GM12864 (cell line): ENCODE measurements at regions not wholly inside any gene's neighbourhood (a gene's known extent, or its start where the extent isn't known, plus 50 kb on each side); places are given as distances from the start of the nearest gene placed in this dataset.

ENCODE experiments used
- DNase-seq: peaks from one replicate; pipeline ENCODE4 v3.0.0-alpha.2; 2011; ENCODE audit warnings: low read depth
- H3K4me3 ChIP-seq: 2 replicates; pipeline ENCODE4 v1.5.1; 2011; ENCODE audit warnings: mild to moderate bottlenecking, low read depth, low read length, control low read depth
- TF ChIP-seq, protein P1 (sequence below): IDR thresholded peaks from 2 replicates; pipeline ENCODE4 v1.5.1; 2011; ENCODE audit warnings: low read depth, mild to moderate bottlenecking, moderate library complexity, low read length, control low read depth, inconsistent platforms; ENCODE audit errors: missing control alignments

DNA sequence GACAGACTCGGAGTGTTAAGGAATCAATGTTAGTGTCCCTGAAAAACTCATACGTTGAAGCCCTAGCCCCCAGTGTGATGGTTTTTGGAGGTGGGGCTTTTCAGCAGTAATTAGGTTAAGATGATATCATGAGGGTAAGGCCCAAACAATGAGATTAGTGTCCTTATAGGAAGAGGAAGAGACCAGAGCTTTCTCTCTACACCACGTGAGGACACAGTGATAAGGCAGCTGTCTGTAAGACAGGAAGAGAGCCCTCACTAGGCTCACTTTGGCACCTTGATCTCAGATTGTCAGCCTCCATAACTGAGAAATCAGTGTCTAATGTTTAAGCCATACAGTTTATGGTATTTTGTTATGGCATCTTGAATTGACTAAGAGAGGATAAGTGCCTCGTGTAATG lies 403.2 kb downstream of the NPIPA7 start:
- no peak for DNase-seq
- TF ChIP-seq, protein P1, sequence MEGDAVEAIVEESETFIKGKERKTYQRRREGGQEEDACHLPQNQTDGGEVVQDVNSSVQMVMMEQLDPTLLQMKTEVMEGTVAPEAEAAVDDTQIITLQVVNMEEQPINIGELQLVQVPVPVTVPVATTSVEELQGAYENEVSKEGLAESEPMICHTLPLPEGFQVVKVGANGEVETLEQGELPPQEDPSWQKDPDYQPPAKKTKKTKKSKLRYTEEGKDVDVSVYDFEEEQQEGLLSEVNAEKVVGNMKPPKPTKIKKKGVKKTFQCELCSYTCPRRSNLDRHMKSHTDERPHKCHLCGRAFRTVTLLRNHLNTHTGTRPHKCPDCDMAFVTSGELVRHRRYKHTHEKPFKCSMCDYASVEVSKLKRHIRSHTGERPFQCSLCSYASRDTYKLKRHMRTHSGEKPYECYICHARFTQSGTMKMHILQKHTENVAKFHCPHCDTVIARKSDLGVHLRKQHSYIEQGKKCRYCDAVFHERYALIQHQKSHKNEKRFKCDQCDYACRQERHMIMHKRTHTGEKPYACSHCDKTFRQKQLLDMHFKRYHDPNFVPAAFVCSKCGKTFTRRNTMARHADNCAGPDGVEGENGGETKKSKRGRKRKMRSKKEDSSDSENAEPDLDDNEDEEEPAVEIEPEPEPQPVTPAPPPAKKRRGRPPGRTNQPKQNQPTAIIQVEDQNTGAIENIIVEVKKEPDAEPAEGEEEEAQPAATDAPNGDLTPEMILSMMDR = no peak
- no peak overlapping the region for H3K4me3 ChIP-seq

DNA sequence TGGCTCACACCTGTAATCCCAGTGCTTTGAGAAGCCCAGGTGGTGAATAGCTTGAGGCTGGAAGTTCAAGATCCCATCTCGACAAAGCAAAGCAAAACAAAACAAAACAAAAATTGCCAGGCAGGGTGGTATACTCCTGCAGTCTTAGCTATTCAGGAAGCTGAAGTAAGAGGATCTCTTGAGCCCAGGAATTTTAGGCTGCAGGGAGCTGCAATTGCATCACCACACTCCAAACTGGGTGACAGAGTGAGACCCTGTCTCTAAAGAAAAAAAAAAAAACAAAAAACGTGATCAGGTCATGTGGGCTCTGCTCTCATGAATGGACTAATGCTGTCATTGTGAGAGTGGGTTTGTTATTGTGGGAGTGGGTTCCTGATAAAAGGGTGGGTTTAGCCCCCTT lies 409.1 kb downstream of the NPIPA7 start:
- TF ChIP-seq, protein P1 = no peak
- no peak for DNase-seq
- no peak overlapping the region for H3K4me3 ChIP-seq

- TF ChIP-seq, protein P1 = no peak
Observed at GRCh38 chr16:16790597-16790996, 411.7 kb downstream of the NPIPA7 start.

DNA sequence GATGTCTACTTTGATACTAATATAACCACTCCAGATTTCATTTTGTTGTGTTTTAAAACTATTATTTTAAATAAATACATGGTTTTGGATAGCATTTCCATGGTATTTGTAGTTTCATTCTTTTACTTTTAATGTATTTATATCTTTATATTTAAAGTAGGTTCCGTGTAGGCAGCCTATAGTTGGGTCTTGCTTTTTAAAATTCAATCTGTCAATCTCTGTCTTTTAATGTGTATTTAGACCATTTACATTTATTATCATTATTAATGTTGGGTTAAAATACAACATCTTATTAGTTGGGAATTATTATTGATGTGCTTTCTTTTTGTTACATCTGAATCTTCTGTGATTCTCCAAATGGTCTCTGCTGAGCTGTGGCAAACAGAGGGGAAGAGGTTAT lies 412.1 kb downstream of the NPIPA7 start:
- H3K4me3 ChIP-seq = no peak overlapping the region
- TF ChIP-seq, protein P1 = no peak
- DNase-seq = no peak

More at GRCh38 chr16:16790597-16790996, 411.7 kb downstream of the NPIPA7 start:
- DNase-seq = no peak
- H3K4me3 ChIP-seq = no peak overlapping the region

GRCh38 chr16:16797239-16797638 lies 418.3 kb downstream of the NPIPA7 start:
- H3K4me3 ChIP-seq = no peak overlapping the region
- TF ChIP-seq, protein P1 = no peak
- no peak for DNase-seq

DNA sequence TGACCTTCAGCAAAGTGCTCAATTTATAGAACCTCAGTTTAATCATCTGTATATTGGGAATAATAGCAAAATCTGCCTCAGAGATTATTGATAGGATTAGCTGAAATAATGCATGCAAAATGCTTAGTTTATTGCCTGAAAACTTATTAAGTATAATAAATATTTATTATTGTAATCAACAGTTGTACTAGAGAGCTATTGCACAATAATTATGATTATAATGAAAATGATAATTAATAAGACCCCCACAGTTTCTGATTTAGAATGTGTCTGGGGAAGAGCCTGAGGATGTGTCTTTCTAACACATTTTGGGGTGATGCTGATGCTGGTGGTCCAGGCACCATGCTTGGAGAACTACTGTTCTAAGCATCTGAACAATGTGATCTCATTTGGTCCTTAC lies 419.6 kb downstream of the NPIPA7 start:
- no peak for DNase-seq
- TF ChIP-seq, protein P1 = no peak

GRCh38 chr16:16805809-16806208 lies 426.9 kb downstream of the NPIPA7 start:
- DNase-seq = no peak
- TF ChIP-seq, protein P1 = no peak
- H3K4me3 ChIP-seq = no peak overlapping the region

More for the DNA sequence above, 419.6 kb downstream of the NPIPA7 start:
- H3K4me3 ChIP-seq = no peak overlapping the region
